ENCODE measurements at regions not wholly inside any gene's neighbourhood (a gene's known extent, or its start where the extent isn't known, plus 50 kb on each side); places are given as distances from the start of the nearest gene placed in this dataset.
"Not testable (repeated sequence)": the region's sequence is repeated elsewhere in the genome, so short reads cannot be mapped to it uniquely, and the experiment has no call there.

- DNase-seq (ENCODE audit: low read depth) = no peak
Measured at GRCh38 chr16:51272420-51272819, 121.3 kb upstream of the SALL1 start.

DNA sequence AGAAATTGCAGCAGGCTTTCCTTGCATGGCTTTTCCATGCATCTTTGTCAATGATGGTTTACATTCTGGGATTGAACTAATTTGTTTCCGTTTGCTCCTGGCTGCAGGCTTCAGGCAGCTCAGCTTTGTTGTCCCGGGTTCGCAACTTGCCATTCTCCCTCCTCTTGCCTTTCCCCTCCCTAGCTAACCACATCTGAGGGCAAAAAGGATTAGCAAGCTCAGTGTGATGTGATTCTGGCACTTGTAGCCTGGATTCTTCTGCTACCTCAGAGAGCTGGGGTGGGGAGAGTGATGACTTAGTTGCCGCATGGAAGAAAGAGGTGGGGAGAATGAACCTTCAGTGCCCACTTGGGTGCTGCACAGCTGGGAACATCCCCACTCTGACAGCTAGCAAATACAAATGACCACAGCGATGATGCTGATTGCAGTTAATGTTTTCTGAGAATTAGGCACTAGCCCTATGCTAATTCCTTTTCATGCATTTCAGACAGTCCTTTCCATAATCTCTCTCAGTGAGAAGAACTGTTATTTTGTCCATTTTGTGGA is 120.2 kb upstream of the SALL1 start:
- DNase-seq (ENCODE audit: low read depth) = no peak

GRCh38 chr16:51268237-51268636 is 117.2 kb upstream of the SALL1 start:
- no peak for DNase-seq (ENCODE audit: low read depth)

DNA sequence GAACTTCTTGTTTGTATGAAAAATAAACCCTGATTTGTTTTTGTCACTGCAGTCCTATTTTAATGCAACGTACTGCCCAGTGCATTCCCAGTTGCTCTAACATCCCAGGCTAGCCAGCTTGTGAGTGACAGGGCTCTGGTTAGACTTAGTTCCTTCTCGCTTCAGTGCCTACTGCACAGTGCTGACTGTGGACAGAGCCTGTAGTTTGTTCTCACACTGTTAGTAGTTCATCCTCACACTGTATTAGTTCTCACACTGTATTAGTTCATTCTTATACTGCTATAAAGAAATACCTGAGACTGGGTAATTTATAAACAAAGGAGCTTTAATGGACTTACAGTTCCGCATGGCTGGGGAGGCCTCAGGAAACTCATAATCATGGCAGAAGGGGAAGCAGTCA is 116.6 kb upstream of the SALL1 start:
- no peak for DNase-seq (ENCODE audit: low read depth)

- no peak for DNase-seq (ENCODE audit: low read depth)
Measured at GRCh38 chr16:51262428-51262827, 111.4 kb upstream of the SALL1 start.

GRCh38 chr16:51261919-51262318 is 110.8 kb upstream of the SALL1 start:
- DNase-seq (ENCODE audit: low read depth) = no peak

DNA sequence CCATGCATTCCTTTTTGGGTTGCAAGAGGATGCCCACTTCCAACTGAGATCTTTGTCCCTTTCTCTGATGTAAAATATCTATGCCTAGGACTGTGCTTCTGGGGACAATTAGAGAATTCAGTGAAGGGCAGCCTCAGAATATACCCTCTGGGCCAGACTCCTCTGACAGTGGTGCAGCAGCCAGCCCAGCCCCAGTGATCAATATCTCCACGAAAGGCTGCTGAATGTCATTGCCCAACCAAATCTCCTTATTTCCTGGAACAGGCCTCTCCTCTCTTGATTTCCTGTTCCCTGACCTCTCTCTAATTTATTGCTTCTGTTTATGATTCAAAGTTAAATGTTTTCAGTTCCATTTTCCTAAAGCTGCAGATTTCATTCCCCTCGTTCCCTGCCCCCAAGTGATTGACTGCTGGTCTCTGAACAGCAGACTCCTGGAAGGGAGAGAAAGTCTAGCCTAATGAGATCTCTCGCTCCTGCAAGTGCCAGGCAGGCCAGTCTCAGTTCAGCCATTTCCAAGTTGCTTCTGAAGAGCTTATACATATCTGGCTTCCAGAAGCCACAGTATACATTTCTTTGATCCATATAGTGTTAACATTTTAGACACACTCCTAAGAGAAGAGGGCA is 104.4 kb upstream of the SALL1 start:
- DNase-seq (ENCODE audit: low read depth) = no peak

GRCh38 chr16:51254390-51254789 is 103.3 kb upstream of the SALL1 start:
- not testable (repeated sequence) for DNase-seq (ENCODE audit: low read depth)

GRCh38 chr16:51248217-51248616 is 97.1 kb upstream of the SALL1 start:
- no peak for DNase-seq (ENCODE audit: low read depth)

GRCh38 chr16:51245658-51245995 is 94.6 kb upstream of the SALL1 start:
- DNase-seq (ENCODE audit: low read depth) = no peak

GRCh38 chr16:51244887-51245657 is 94.0 kb upstream of the SALL1 start:
- DNase-seq (ENCODE audit: low read depth) = no peak

GRCh38 chr16:51243936-51244436 is 92.9 kb upstream of the SALL1 start:
- DNase-seq (ENCODE audit: low read depth) = no peak

GRCh38 chr16:51242296-51242994 is 91.4 kb upstream of the SALL1 start:
- DNase-seq (ENCODE audit: low read depth) = no peak

- DNase-seq (ENCODE audit: low read depth) = no peak
Measured at GRCh38 chr16:51239196-51239595, 88.1 kb upstream of the SALL1 start.

GRCh38 chr16:51237861-51238378 is 86.8 kb upstream of the SALL1 start:
- DNase-seq (ENCODE audit: low read depth) = no peak

GRCh38 chr16:51237207-51237606 is 86.1 kb upstream of the SALL1 start:
- no peak for DNase-seq (ENCODE audit: low read depth)

DNA sequence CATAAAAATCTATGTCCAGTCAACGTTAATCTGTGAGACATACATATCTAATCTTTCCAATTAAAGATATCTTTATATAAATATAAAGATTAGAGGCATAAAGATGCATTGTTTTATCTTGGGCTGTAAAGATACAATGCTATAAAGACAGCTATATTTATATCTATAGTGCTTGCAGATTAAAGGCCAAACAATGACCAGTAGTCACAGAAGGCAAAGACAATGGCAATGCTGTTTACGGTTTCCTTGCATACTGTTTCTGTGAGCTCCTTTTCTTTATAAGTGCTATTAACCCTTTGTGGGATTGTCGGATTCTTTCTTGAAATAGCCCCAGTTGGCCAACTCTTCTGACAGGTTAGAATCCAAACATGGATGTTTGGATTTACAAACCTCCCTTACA is 85.5 kb upstream of the SALL1 start:
- DNase-seq (ENCODE audit: low read depth) = no peak

DNA sequence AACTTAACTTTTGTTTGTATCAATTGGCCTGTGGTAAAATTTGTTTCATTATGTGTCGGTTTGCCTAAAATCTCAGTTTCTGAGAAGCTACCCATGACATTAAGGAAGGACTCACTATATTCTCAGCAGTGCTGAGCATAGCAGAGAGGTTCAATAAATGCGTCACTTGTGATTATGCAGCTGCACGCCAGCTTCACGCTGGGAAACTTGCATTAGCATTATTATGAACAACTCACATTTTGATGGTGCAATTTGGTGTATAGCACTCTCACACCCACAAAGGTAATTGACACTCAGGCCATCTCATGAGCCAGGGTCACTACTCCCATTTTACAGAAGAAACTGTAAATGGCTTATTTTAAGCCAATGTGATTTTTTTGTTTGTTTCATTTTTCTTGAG is 80.6 kb upstream of the SALL1 start:
- no peak for DNase-seq (ENCODE audit: low read depth)

GRCh38 chr16:51230035-51230434 is 79.0 kb upstream of the SALL1 start:
- not testable (repeated sequence) for DNase-seq (ENCODE audit: low read depth)

DNA sequence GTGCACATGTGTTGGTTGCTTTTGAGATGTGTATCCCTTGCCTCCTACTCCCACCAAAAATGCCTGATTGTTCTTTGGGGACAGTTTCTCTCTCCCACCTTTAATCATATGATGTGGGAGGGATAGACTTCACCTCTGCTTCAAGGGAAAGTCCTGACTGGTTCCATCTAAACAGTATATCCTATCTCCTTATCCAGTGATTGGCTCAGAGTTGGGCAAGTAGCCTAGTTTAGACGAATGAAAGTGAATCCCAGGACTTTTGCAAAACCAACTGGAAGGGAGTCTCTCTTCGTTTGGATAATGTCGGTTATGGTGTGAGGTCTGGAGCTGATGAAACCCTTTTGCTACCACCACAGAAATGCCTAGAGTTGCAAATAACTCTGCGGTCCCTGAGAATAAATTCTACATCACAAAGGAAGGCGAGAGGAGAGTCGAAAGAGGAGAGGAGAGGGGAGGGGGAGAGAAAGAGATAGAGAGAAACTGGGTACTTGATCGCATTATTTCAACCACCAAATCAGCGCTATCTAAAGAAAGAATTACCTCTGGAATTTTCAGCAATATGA is 77.1 kb upstream of the SALL1 start:
- DNase-seq (ENCODE audit: low read depth) = no peak

DNA sequence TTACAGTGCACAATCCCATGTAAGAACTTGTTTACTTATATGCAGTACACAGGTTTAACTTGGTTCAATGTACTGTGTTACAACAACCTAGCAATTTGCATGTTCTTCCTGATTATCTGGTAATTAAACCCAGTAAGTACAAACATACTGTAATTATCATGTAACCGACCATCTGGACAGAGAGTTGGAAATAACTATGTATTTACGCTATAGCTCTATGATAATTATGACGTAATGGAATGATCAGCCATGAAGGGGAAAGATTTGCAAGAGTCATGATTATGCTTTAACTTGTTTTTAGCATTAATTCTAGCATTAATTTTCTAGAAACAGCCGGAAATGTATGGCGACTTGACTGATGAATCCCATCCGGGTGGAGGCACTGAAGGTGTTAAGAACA is 74.8 kb upstream of the SALL1 start:
- no peak for DNase-seq (ENCODE audit: low read depth)

DNA sequence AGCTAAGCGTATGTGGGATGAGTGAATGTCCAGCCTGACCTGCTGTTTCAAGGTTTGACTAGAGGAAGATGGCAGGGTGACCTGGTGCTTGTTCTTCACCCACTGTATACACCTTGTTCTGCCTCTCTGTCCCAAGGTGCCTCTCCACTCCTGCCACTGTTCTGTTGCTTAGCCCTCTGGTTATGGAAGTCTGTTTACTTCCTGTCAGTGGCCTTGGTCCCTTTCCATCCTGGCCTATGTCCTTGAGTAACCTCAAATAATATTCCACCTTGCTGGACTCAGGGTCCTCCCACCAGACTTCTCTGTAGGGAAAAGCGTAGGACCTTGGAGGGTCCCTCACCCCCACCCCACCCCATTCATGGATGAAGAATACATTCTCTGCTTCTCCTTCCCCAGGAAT is 73.2 kb upstream of the SALL1 start:
- DNase-seq (ENCODE audit: low read depth) = no peak
